ENCODE measurements at regions not wholly inside any gene's neighbourhood (a gene's known extent, or its start where the extent isn't known, plus 50 kb on each side); places are given as distances from the start of the nearest gene placed in this dataset.

DNA sequence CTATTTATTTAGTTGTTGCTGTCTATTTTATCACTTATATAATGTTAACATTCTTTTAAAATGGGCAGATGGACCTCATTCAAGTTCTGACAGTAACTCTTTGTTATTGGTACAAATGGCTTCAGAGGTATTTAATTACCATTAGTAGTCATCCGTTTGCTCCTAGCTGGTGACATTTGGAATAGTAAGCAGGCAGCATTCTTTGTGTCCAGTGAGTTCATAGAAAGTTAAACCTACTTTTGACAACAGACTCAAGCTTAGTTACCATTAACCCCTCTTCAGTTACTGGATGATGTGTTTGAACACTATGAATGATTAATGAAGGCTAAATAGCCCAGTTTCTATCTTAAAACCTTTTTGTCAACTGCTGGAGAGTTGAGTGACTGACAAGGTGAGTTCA lies 500.7 kb upstream of the ATP11B start:
- no peak overlapping the region for H4K8ac ChIP-seq (ENCODE audit: low read depth, low read length)

DNA sequence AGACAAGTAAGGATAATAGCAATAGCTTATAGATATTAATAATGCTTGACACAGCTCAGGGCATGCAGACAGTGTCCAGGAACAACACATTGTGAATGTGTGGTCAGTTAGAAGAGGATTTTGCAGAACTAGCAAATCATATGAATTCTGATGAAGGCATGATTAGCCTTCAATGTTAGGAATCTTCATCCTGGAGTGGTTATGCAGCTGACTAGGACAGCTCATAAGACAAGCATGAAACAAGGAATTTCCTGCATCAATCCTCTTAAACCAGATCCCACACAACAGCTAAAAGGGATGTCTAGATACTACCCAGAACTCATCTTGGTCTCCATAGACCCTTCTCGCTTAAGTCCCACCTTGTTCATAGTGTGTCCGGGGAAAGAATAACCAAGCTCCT lies 499.0 kb upstream of the ATP11B start:
- H3K18ac ChIP-seq (ENCODE audit: low read length), result no peak overlapping the region
- H2BK12ac ChIP-seq (ENCODE audit: low read length), result no peak overlapping the region
- no peak overlapping the region for H2AFZ ChIP-seq (ENCODE audit: insufficient read depth, low read length, poor library complexity)

More for the DNA sequence above, 500.7 kb upstream of the ATP11B start:
- Histone ChIP-seq H3K27ac (ENCODE audit: low read depth, low read length) (no peak overlapping the region), H2BK120ac (ENCODE audit: insufficient read depth, low read length, poor library complexity) (no peak overlapping the region), H3K4me1 (ENCODE audit: control insufficient read depth in 1 of 2, insufficient read depth in 2 of 2, low read length in 2 of 2) (peaks cover 4% of the 10 kb centered on the region in 2 experiments), H2AFZ (ENCODE audit: insufficient read depth, low read length, poor library complexity) (no peak overlapping the region), H2AK5ac (ENCODE audit: low read length) (no peak overlapping the region), H2BK5ac (ENCODE audit: low read depth, low read length, poor library complexity) (no peak overlapping the region), H3K79me1 (ENCODE audit: low read length) (no peaks in the 10 kb centered on the region), H2BK12ac (ENCODE audit: low read length) (no peak overlapping the region), H3K27me3 (ENCODE audit: insufficient read depth, low read length) (no peaks in the 10 kb centered on the region), H3K36me3 (ENCODE audit: control insufficient read depth in 1 of 2, insufficient read depth in 2 of 2, low read length in 2 of 2) (no peaks in the 10 kb centered on the region), H3K23ac (ENCODE audit: low read length) (no peak overlapping the region), H3K4me3 (ENCODE audit: low read depth, low read length) (no peak overlapping the region), H3K9ac (ENCODE audit: low read length) (no peak overlapping the region), H3K79me2 (ENCODE audit: control insufficient read depth, insufficient read depth, low read length, poor library complexity) (no peaks in the 10 kb centered on the region), H4K12ac (ENCODE audit: low read depth, low read length) (no peak overlapping the region), H3K4ac (ENCODE audit: low read depth, low read length) (no peak overlapping the region), H3K4me2 (ENCODE audit: low read length) (no peak overlapping the region), H3K14ac (ENCODE audit: low read length) (no peak overlapping the region), H3K9me3 (ENCODE audit: insufficient read depth, low read depth, low read length) (peaks cover 2% of the 10 kb centered on the region), H4K91ac (ENCODE audit: low read depth, low read length) (no peak overlapping the region), H3K18ac (ENCODE audit: low read length) (no peak overlapping the region)
- WGBS (ENCODE audit: extremely low coverage, insufficient coverage, insufficient read length), result no CpG with 5 or more reads among the region's 1 CpG
- DNase-seq, result no peak

DNA sequence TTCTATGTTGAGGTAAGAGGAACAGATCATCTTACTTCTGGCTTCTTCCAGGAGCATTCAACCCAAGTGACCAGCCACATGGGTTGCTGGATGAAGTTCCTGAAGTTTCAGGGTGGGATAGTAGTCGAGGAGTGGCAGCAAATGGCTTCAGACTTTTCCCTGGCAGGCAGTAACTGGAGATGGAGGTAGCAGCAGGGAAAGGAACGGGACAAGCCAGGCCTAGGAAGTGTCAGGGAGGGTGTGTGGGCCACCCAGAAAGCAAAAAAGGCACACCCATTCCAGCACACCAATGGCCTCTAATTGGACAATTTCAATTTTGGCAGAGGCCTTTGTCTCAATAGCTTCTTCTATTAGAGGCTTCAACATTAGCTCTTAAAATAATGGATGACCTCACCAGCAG lies 498.6 kb upstream of the ATP11B start:
- no peak overlapping the region for H2AK5ac ChIP-seq (ENCODE audit: low read length)
- no peak overlapping the region for H3K9ac ChIP-seq (ENCODE audit: low read length)
- H3K4me1 ChIP-seq (ENCODE audit: control insufficient read depth in 1 of 2, insufficient read depth in 2 of 2, low read length in 2 of 2), result peaks cover 4% of the 10 kb centered on the region in 2 experiments
- H4K8ac ChIP-seq (ENCODE audit: low read depth, low read length), result no peak overlapping the region
- peaks cover 2% of the 10 kb centered on the region for H3K9me3 ChIP-seq (ENCODE audit: insufficient read depth, low read depth, low read length)
- no peaks in the 10 kb centered on the region for H3K36me3 ChIP-seq (ENCODE audit: control insufficient read depth in 1 of 2, insufficient read depth in 2 of 2, low read length in 2 of 2)
- H3K79me1 ChIP-seq (ENCODE audit: low read length), result no peaks in the 10 kb centered on the region
- no peak overlapping the region for H3K27ac ChIP-seq (ENCODE audit: low read depth, low read length)
- no peaks in the 10 kb centered on the region for H3K27me3 ChIP-seq (ENCODE audit: insufficient read depth, low read length)
- no peak overlapping the region for H4K12ac ChIP-seq (ENCODE audit: low read depth, low read length)
- H3K4me3 ChIP-seq (ENCODE audit: low read depth, low read length), result no peak overlapping the region
- H4K91ac ChIP-seq (ENCODE audit: low read depth, low read length), result no peak overlapping the region
- no peak for DNase-seq
- H3K14ac ChIP-seq (ENCODE audit: low read length), result no peak overlapping the region
- H2BK12ac ChIP-seq (ENCODE audit: low read length), result peak overlapping the region; percentile 43
- H2BK5ac ChIP-seq (ENCODE audit: low read depth, low read length, poor library complexity), result no peak overlapping the region
- H3K23ac ChIP-seq (ENCODE audit: low read length), result no peak overlapping the region
- H3K18ac ChIP-seq (ENCODE audit: low read length), result no peak overlapping the region
- WGBS (ENCODE audit: extremely low coverage, insufficient coverage, insufficient read length), result no CpG with 5 or more reads among the region's 2 CpGs
- no peak overlapping the region for H2AFZ ChIP-seq (ENCODE audit: insufficient read depth, low read length, poor library complexity)
- H3K4ac ChIP-seq (ENCODE audit: low read depth, low read length), result no peak overlapping the region
- H2BK120ac ChIP-seq (ENCODE audit: insufficient read depth, low read length, poor library complexity), result no peak overlapping the region
- no peak overlapping the region for H3K4me2 ChIP-seq (ENCODE audit: low read length)
- H3K79me2 ChIP-seq (ENCODE audit: control insufficient read depth, insufficient read depth, low read length, poor library complexity), result no peaks in the 10 kb centered on the region

More for the DNA sequence above, 499.0 kb upstream of the ATP11B start:
- no peak overlapping the region for H3K4me2 ChIP-seq (ENCODE audit: low read length)
- H3K27me3 ChIP-seq (ENCODE audit: insufficient read depth, low read length), result no peaks in the 10 kb centered on the region
- H4K8ac ChIP-seq (ENCODE audit: low read depth, low read length), result no peak overlapping the region
- no peak overlapping the region for H3K9ac ChIP-seq (ENCODE audit: low read length)
- H3K9me3 ChIP-seq (ENCODE audit: insufficient read depth, low read depth, low read length), result peaks cover 2% of the 10 kb centered on the region
- no peak overlapping the region for H3K27ac ChIP-seq (ENCODE audit: low read depth, low read length)
- H3K79me1 ChIP-seq (ENCODE audit: low read length), result no peaks in the 10 kb centered on the region
- H2AK5ac ChIP-seq (ENCODE audit: low read length), result no peak overlapping the region
- peaks cover 4% of the 10 kb centered on the region in 2 experiments for H3K4me1 ChIP-seq (ENCODE audit: control insufficient read depth in 1 of 2, insufficient read depth in 2 of 2, low read length in 2 of 2)
- H3K4me3 ChIP-seq (ENCODE audit: low read depth, low read length), result no peak overlapping the region
- H3K36me3 ChIP-seq (ENCODE audit: control insufficient read depth in 1 of 2, insufficient read depth in 2 of 2, low read length in 2 of 2), result no peaks in the 10 kb centered on the region
- no peak overlapping the region for H2BK5ac ChIP-seq (ENCODE audit: low read depth, low read length, poor library complexity)
- no CpG with 5 or more reads among the region's 2 CpGs for WGBS (ENCODE audit: extremely low coverage, insufficient coverage, insufficient read length)
- no peak overlapping the region for H3K4ac ChIP-seq (ENCODE audit: low read depth, low read length)
- no peak overlapping the region for H2BK120ac ChIP-seq (ENCODE audit: insufficient read depth, low read length, poor library complexity)
- no peak overlapping the region for H3K14ac ChIP-seq (ENCODE audit: low read length)
- no peaks in the 10 kb centered on the region for H3K79me2 ChIP-seq (ENCODE audit: control insufficient read depth, insufficient read depth, low read length, poor library complexity)
- no peak overlapping the region for H4K91ac ChIP-seq (ENCODE audit: low read depth, low read length)
- H4K12ac ChIP-seq (ENCODE audit: low read depth, low read length), result no peak overlapping the region
- DNase-seq, result peak in 1 of 2 donors; percentile 65
- H3K23ac ChIP-seq (ENCODE audit: low read length), result no peak overlapping the region

DNA sequence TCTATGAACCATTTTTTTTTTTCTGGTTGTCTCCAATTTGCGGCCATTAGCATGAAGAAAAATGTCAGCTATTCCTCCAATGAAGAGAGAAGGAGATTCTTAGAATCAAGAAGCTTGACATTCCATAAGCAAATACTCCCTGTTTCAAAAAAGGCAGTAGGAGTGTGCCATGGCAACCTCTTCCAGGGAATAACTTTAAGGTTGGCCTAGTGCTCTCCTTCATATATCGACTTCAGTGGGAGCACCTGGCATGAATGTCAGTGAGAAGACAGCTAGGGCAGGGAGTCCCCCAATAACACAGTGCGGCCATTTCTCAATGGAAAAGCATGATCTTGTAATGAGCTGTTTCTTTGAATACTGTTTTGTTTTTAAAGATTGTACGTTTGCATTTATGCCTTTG lies 493.0 kb upstream of the ATP11B start:
- Histone ChIP-seq H3K79me2 (ENCODE audit: control insufficient read depth, insufficient read depth, low read length, poor library complexity) (no peaks in the 10 kb centered on the region), H3K27me3 (ENCODE audit: insufficient read depth, low read length) (no peaks in the 10 kb centered on the region), H2AFZ (ENCODE audit: insufficient read depth, low read length, poor library complexity) (no peak overlapping the region), H2AK5ac (ENCODE audit: low read length) (no peak overlapping the region), H3K23ac (ENCODE audit: low read length) (no peak overlapping the region), H2BK120ac (ENCODE audit: insufficient read depth, low read length, poor library complexity) (no peak overlapping the region), H3K4me1 (ENCODE audit: control insufficient read depth in 1 of 2, insufficient read depth in 2 of 2, low read length in 2 of 2) (no peaks in the 10 kb centered on the region), H3K4me3 (ENCODE audit: low read depth, low read length) (no peak overlapping the region), H3K14ac (ENCODE audit: low read length) (no peak overlapping the region), H3K18ac (ENCODE audit: low read length) (no peak overlapping the region), H3K9me3 (ENCODE audit: insufficient read depth, low read depth, low read length) (peaks cover 2% of the 10 kb centered on the region), H4K8ac (ENCODE audit: low read depth, low read length) (no peak overlapping the region), H4K91ac (ENCODE audit: low read depth, low read length) (no peak overlapping the region), H3K4me2 (ENCODE audit: low read length) (no peak overlapping the region), H3K9ac (ENCODE audit: low read length) (no peak overlapping the region), H3K27ac (ENCODE audit: low read depth, low read length) (no peak overlapping the region), H3K4ac (ENCODE audit: low read depth, low read length) (no peak overlapping the region), H2BK12ac (ENCODE audit: low read length) (no peak overlapping the region), H4K12ac (ENCODE audit: low read depth, low read length) (no peak overlapping the region), H2BK5ac (ENCODE audit: low read depth, low read length, poor library complexity) (no peak overlapping the region), H3K79me1 (ENCODE audit: low read length) (no peaks in the 10 kb centered on the region), H3K36me3 (ENCODE audit: control insufficient read depth in 1 of 2, insufficient read depth in 2 of 2, low read length in 2 of 2) (no peaks in the 10 kb centered on the region)
- WGBS (ENCODE audit: extremely low coverage, insufficient coverage, insufficient read length), result no CpG with 5 or more reads among the region's 4 CpGs
- no peak for DNase-seq
